Hepatocyte (in vitro differentiated cells): ENCODE measurements at regions not wholly inside any gene's neighbourhood (a gene's known extent, or its start where the extent isn't known, plus 50 kb on each side); places are given as distances from the start of the nearest gene placed in this dataset.

ENCODE experiments used
- DNase-seq: peaks from one replicate; pipeline ENCODE4 v3.0.0-alpha.2; 2016; ENCODE audit warnings: low spot score
- H2AFZ ChIP-seq: fragments of 200-600 bp; sonication (generic); 2 replicates; pipeline ENCODE4 v1.6.0; 2016; ENCODE audit warnings: antibody characterized with exemption, mild to moderate bottlenecking
- H3K27ac ChIP-seq: fragments of 200-600 bp; sonication (generic); 2 replicates; pipeline ENCODE4 v1.5.1; 2016; ENCODE audit warnings: mild to moderate bottlenecking
- H3K27me3 ChIP-seq: fragments of 200-600 bp; sonication (generic); 2 replicates; pipeline ENCODE4 v1.6.1; 2016
- H3K36me3 ChIP-seq: fragments of 200-600 bp; sonication (generic); replicated peaks from 2 replicates; pipeline ENCODE4 v1.5.1; 2016; ENCODE audit warnings: low read depth; ENCODE audit not compliant: insufficient read depth
- H3K4me1 ChIP-seq: fragments of 200-600 bp; sonication (generic); 2 replicates; pipeline ENCODE4 v1.5.1; 2016; ENCODE audit warnings: mild to moderate bottlenecking, moderate library complexity; ENCODE audit not compliant: insufficient read depth
- H3K4me2 ChIP-seq: fragments of 200-600 bp; sonication (generic); 2 replicates; pipeline ENCODE4 v1.6.0; 2016
- H3K4me3 ChIP-seq: fragments of 200-600 bp; sonication (generic); 2 replicates; pipeline ENCODE4 v1.5.1; 2016; ENCODE audit warnings: mild to moderate bottlenecking
- H3K79me2 ChIP-seq: fragments of 200-600 bp; sonication (generic); 2 replicates; pipeline ENCODE4 v1.6.0; 2017; ENCODE audit warnings: mild to moderate bottlenecking
- H3K9me2 ChIP-seq: fragments of 200-600 bp; sonication (generic); replicated peaks from 2 replicates; pipeline ENCODE4 v1.6.0; 2017; ENCODE audit warnings: mild to moderate bottlenecking; ENCODE audit not compliant: insufficient read depth
- H3K9me3 ChIP-seq: fragments of 200-600 bp; sonication (generic); 2 replicates; pipeline ENCODE4 v1.5.1; 2016; ENCODE audit warnings: low read depth, mild to moderate bottlenecking
- H4K20me1 ChIP-seq: fragments of 200-600 bp; sonication (generic); 2 replicates; pipeline ENCODE4 v1.6.0; 2016; ENCODE audit warnings: mild to moderate bottlenecking; ENCODE audit not compliant: insufficient read depth, poor library complexity, severe bottlenecking
- CTCF ChIP-seq: fragments of 200-600 bp; sonication (generic); IDR thresholded peaks from 2 replicates; pipeline ENCODE4 v1.5.1; 2016; ENCODE audit warnings: antibody characterized with exemption, mild to moderate bottlenecking; ENCODE audit not compliant: poor library complexity
- EZH2 ChIP-seq: fragments of 200-600 bp; sonication (generic); IDR thresholded peaks from 2 replicates; pipeline ENCODE4 v1.6.1; 2016; ENCODE audit warnings: antibody characterized with exemption, mild to moderate bottlenecking, borderline replicate concordance
- EZH2phosphoT487 ChIP-seq: fragments of 200-600 bp; sonication (generic); IDR thresholded peaks from one replicate; pipeline ENCODE4 v1.6.1; 2018; ENCODE audit warnings: antibody characterized with exemption, mild to moderate bottlenecking, low read depth, moderate library complexity; ENCODE audit not compliant: unreplicated experiment, severe bottlenecking
- WGBS: methylation state at CpG from one replicate; pipeline ENCODE4 v1.1.6; 2016; ENCODE audit warnings: low lambda C conversion rate; ENCODE audit errors: missing lambda C conversion rate; 5-methylcytosine and 5-hydroxymethylcytosine counted together

DNA sequence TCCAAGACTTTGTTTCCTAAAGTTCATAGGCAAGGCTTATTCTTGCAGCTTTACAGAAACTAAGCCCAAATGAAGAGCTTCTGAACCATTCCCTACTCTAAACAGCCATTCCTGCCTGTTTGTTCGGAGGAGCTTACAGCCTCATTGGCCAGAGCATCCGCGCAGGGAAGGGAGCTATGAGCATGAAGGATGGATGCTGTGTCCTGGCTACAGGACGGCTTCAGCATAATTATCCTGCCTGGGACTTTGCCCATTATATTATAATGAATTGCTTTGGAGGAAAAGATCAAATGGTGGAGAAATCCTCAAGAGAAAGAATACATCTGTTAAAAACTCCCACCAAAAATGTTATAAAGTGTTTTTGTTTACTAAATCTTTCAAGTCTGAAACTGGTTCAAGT, 378.2 kb upstream of the BTBD3 start:
- DNase-seq, result no peak
- H3K4me3 ChIP-seq, result no peak overlapping the region
- H3K27ac ChIP-seq, result no peak overlapping the region
- H3K4me2 ChIP-seq, result no peak overlapping the region
- TF ChIP-seq CTCF (no peak), EZH2phosphoT487 (no peak), EZH2 (no peak)
- H3K9me2 ChIP-seq, result no peaks in the 10 kb centered on the region
- no peaks in the 10 kb centered on the region for H3K27me3 ChIP-seq
- no peaks in the 10 kb centered on the region for H4K20me1 ChIP-seq
- no peaks in the 10 kb centered on the region for H3K36me3 ChIP-seq
- no peaks in the 10 kb centered on the region for H3K9me3 ChIP-seq
- no peaks in the 10 kb centered on the region for H3K79me2 ChIP-seq
- no peak overlapping the region for H2AFZ ChIP-seq
- 83% methylated on average over 4 of the region's 4 CpGs for WGBS
- peaks cover 7% of the 10 kb centered on the region for H3K4me1 ChIP-seq

DNA sequence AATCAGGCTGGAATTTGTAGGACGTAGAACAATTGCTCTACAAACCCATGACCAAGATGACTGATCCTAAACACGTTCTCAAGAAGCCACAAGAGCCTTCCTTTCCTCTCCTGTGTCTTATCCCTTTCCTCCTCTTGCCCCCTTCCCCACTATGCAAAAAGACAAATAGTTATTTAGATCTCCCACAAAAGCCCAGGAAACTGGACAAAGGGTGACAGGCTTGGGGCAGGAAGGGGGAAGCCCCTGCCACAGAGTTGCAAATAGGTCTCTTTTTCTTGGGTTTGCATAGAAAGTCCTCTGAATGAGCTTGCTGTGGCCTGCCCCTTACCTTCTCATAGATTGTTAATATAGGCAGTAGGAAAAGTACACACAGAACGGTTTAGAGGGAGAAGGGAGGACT, 377.1 kb upstream of the BTBD3 start:
- H3K4me2 ChIP-seq, result no peak overlapping the region
- WGBS, result 87% methylated on average over 3 of the region's 3 CpGs
- TF ChIP-seq CTCF (no peak), EZH2 (no peak), EZH2phosphoT487 (no peak)

GRCh38 chr20:11542645-11543044, 375.0 kb upstream of the BTBD3 start:
- DNase-seq, result no peak
- 86% methylated on average over 2 of the region's 2 CpGs for WGBS
- Histone ChIP-seq H3K27me3 (no peaks in the 10 kb centered on the region), H3K9me2 (no peaks in the 10 kb centered on the region), H2AFZ (no peak overlapping the region), H3K79me2 (no peaks in the 10 kb centered on the region), H4K20me1 (no peaks in the 10 kb centered on the region), H3K4me1 (peaks cover 7% of the 10 kb centered on the region), H3K9me3 (no peaks in the 10 kb centered on the region), H3K4me2 (no peak overlapping the region), H3K36me3 (no peaks in the 10 kb centered on the region), H3K4me3 (no peak overlapping the region), H3K27ac (no peak overlapping the region)
- TF ChIP-seq EZH2, result no peak
- TF ChIP-seq EZH2phosphoT487, result no peak
- no peak for TF ChIP-seq CTCF

More for the DNA sequence above, 377.1 kb upstream of the BTBD3 start:
- no peaks in the 10 kb centered on the region for H3K27me3 ChIP-seq
- no peaks in the 10 kb centered on the region for H3K36me3 ChIP-seq
- no peaks in the 10 kb centered on the region for H4K20me1 ChIP-seq
- no peaks in the 10 kb centered on the region for H3K9me2 ChIP-seq
- no peak overlapping the region for H3K27ac ChIP-seq
- no peaks in the 10 kb centered on the region for H3K9me3 ChIP-seq
- H2AFZ ChIP-seq, result no peak overlapping the region
- peaks cover 7% of the 10 kb centered on the region for H3K4me1 ChIP-seq
- H3K79me2 ChIP-seq, result no peaks in the 10 kb centered on the region
- no peak for DNase-seq
- H3K4me3 ChIP-seq, result no peak overlapping the region
